Lower lobe of right lung (tissue), 2 donors: ENCODE measurements at regions not wholly inside any gene's neighbourhood (a gene's known extent, or its start where the extent isn't known, plus 50 kb on each side); places are given as distances from the start of the nearest gene placed in this dataset.

Experiments
- ATAC-seq, 2 donors: fragments of 200-7000 bp; cut with Tn5 transposase; one replicate each; pipeline ENCODE4 v1.9.1; 2020 to 2022; ENCODE audit warnings: mild to moderate bottlenecking in 2 of 2, moderate library complexity in 2 of 2
- DNase-seq: peaks from one replicate; pipeline ENCODE4 v3.0.0-alpha.2; 2020
- H3K27ac ChIP-seq: fragments of 200-600 bp; one replicate; pipeline ENCODE4 v1.8.0; 2022
- H3K27me3 ChIP-seq: fragments of 200-600 bp; one replicate; pipeline ENCODE4 v1.8.0; 2022; ENCODE audit warnings: low read depth
- H3K36me3 ChIP-seq: fragments of 200-600 bp; one replicate; pipeline ENCODE4 v1.8.0; 2022; ENCODE audit warnings: mild to moderate bottlenecking
- H3K4me1 ChIP-seq: fragments of 200-600 bp; one replicate; pipeline ENCODE4 v1.8.0; 2022
- H3K4me3 ChIP-seq: fragments of 200-600 bp; one replicate; pipeline ENCODE4 v1.8.0; 2022; ENCODE audit warnings: mild to moderate bottlenecking
- H3K9me3 ChIP-seq: fragments of 200-600 bp; one replicate; pipeline ENCODE4 v1.8.0; 2022
- CTCF ChIP-seq: fragments of 200-600 bp; IDR thresholded peaks from one replicate; pipeline ENCODE4 v1.8.0; 2022; ENCODE audit warnings: antibody characterized with exemption, mild to moderate bottlenecking
- intact Hi-C: fragments of 100-400 bp; cut with DNase I; formaldehyde crosslinking; loops from one replicate; pipeline ENCODE4 v1.11.0; 2022
- donor health status: DM: no; HTN: yes; CAD: no; lungs with severe emphysema.

- Histone ChIP-seq H3K9me3 (no peaks in the 10 kb centered on the region), H3K27ac (no peak overlapping the region), H3K4me1 (no peaks in the 10 kb centered on the region), H3K27me3 (peaks cover 6% of the 10 kb centered on the region), H3K36me3 (no peaks in the 10 kb centered on the region), H3K4me3 (no peak overlapping the region)
- intact Hi-C loops, result no loop called here
- DNase-seq (no peak), ATAC-seq (no peak)
- no peak for TF ChIP-seq CTCF
These were observed 84.7 kb upstream of the CLDN14 start for GRCh38 chr21:36564647-36565046.

DNA sequence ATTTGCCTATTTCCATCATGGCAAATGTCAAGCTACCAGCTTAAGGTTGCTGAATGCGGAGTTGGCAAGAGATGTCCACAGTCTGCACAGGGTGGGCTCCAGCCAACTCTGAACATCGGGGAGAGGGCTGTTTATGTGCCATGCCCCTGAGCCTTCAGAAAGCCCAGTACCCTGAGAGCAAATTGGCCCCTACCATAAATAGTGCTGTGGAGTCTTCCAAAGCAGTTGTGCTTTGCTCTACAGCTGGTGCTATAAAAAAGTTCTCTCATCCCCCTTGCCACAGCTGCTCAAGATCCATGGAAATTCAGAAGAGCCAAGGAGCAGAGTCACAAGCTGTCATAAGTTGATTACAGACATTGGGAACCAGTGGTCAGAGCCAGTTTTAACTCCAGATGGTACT, 85.6 kb upstream of the CLDN14 start:
- no peak for ATAC-seq
- Histone ChIP-seq H3K36me3 (no peaks in the 10 kb centered on the region), H3K4me3 (no peak overlapping the region), H3K9me3 (no peaks in the 10 kb centered on the region), H3K27me3 (peaks cover 6% of the 10 kb centered on the region), H3K27ac (no peak overlapping the region), H3K4me1 (no peaks in the 10 kb centered on the region)
- DNase-seq, result no peak
- TF ChIP-seq CTCF, result no peak
- intact Hi-C loops, result no loop called here

GRCh38 chr21:36566644-36567043, 86.7 kb upstream of the CLDN14 start:
- TF ChIP-seq CTCF, result no peak
- intact Hi-C loops, result no loop called here
- Histone ChIP-seq H3K4me3 (no peak overlapping the region), H3K36me3 (no peaks in the 10 kb centered on the region), H3K4me1 (no peaks in the 10 kb centered on the region), H3K27ac (no peak overlapping the region), H3K27me3 (peaks cover 10% of the 10 kb centered on the region), H3K9me3 (no peaks in the 10 kb centered on the region)
- DNase-seq (no peak), ATAC-seq (no peak)

DNA sequence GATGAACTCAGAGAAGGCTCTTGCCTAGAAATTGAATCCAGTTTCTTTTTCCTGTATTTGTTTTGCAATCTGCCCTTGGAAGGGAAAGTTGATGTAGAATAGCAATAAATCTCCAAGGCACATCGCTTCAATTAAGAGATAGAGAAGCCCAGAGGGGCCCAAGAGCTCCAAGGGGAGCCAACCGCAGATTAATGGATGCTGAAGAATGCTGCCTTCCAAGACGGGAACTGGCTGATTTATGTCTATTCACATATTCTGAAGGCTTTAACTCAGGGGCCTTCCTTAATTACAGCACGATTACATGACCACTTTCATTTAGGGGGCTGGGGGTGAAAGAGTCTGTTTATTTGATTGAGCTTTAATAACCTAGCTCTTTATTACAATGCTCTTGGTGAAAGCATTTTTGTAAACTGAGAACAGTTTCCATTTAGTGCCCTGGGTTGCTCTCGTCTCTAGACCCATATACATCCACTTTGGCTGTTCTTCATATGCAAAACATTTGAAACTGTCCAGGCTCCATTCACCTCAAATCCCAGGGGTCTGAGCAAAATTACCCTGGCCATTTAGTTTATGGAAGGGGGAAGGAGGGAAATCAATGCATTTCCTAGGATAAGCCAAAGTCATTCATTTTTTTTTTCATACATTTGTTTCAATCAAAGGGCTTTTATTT, 87.4 kb upstream of the CLDN14 start:
- TF ChIP-seq CTCF, result no peak
- intact Hi-C loops, result no loop called here
- peaks cover 10% of the 10 kb centered on the region for H3K27me3 ChIP-seq
- no peak overlapping the region for H3K27ac ChIP-seq
- H3K36me3 ChIP-seq, result no peaks in the 10 kb centered on the region
- ATAC-seq, result no peak
- no peaks in the 10 kb centered on the region for H3K9me3 ChIP-seq
- no peaks in the 10 kb centered on the region for H3K4me1 ChIP-seq
- H3K4me3 ChIP-seq, result no peak overlapping the region
- no peak for DNase-seq

- Histone ChIP-seq H3K4me1 (no peaks in the 10 kb centered on the region), H3K36me3 (no peaks in the 10 kb centered on the region), H3K4me3 (no peak overlapping the region), H3K9me3 (no peaks in the 10 kb centered on the region), H3K27ac (no peak overlapping the region), H3K27me3 (peaks cover 4% of the 10 kb centered on the region)
- TF ChIP-seq CTCF, result no peak
- intact Hi-C loops, result no loop called here
- no peak for DNase-seq
- ATAC-seq, result no peak
These were observed 89.6 kb upstream of the CLDN14 start for GRCh38 chr21:36569511-36569910.
